Esophagus muscularis mucosa (tissue), 4 donors: ENCODE measurements at regions not wholly inside any gene's neighbourhood (a gene's known extent, or its start where the extent isn't known, plus 50 kb on each side); places are given as distances from the start of the nearest gene placed in this dataset.

Source experiments
- DNase-seq: peaks from one replicate; pipeline ENCODE4 v3.0.0-alpha.2; 2017; ENCODE audit errors: extremely low spot score
- H3K27ac ChIP-seq, 4 donors: fragments of 200-600 bp; sonication (generic); replicated peaks in 1 of 4; 1 replicate in 3 of 4; 2 replicates in 1 of 4; pipeline ENCODE4 v1.5.1; 2016 to 2019; ENCODE audit warnings: mild to moderate bottlenecking in 1 of 4
- H3K27me3 ChIP-seq, 4 donors: fragments of 200-600 bp; sonication (generic); one replicate each; pipeline versions ENCODE4 v1.5.1 to v1.6.0; 2016 to 2019
- H3K36me3 ChIP-seq, 4 donors: fragments of 200-600 bp; sonication (generic); one replicate each; pipeline ENCODE4 v1.5.1; 2016 to 2019
- H3K4me1 ChIP-seq, 4 donors: fragments of 200-600 bp; sonication (generic); one replicate each; pipeline ENCODE4 v1.5.1; 2016 to 2019
- H3K4me3 ChIP-seq, 4 donors: fragments of 200-600 bp; sonication (generic); 1 replicate in 2 of 4; 2 replicates in 2 of 4; pipeline ENCODE4 v1.5.1; 2016 to 2019; ENCODE audit warnings: mild to moderate bottlenecking in 4 of 4, moderate library complexity in 1 of 4
- H3K9me3 ChIP-seq, 4 donors: fragments of 200-600 bp; sonication (generic); 1 replicate in 3 of 4; 2 replicates in 1 of 4; pipeline ENCODE4 v1.5.1; 2016 to 2019
- EP300 ChIP-seq: sonication (generic); formaldehyde crosslinking; IDR thresholded peaks from one replicate; pipeline ENCODE4 v1.6.1; 2017; ENCODE audit warnings: antibody characterized with exemption
- POLR2A ChIP-seq: fragments of 450-650 bp; IDR thresholded peaks from one replicate; pipeline ENCODE4 v1.6.1; 2017; ENCODE audit warnings: antibody characterized with exemption, moderate library complexity, mild to moderate bottlenecking, low read depth
- POLR2AphosphoS5 ChIP-seq, 2 donors: sonication (generic); formaldehyde crosslinking; IDR thresholded peaks; one replicate each; pipeline ENCODE4 v1.6.1; 2017; ENCODE audit warnings: antibody characterized with exemption in 2 of 2
- WGBS: methylation state at CpG from one replicate; pipeline ENCODE4 v1.1.5; 2018; 5-methylcytosine and 5-hydroxymethylcytosine counted together
- intact Hi-C: fragments of 100-400 bp; cut with DNase I; formaldehyde crosslinking; loops from one replicate; pipeline ENCODE4 v1.15.1; 2023
- TF ChIP-seq, protein P1 (sequence below), 3 experiments: fragments of 200-600 bp in 2 of 3; fragments of 450-650 bp in 1 of 3; sonication (generic) in 2 of 3; IDR thresholded peaks; one replicate each; pipeline ENCODE4 v1.5.1; 2017 to 2019; ENCODE audit warnings: antibody characterized with exemption in 3 of 3, mild to moderate bottlenecking in 2 of 3, moderate library complexity in 1 of 3

GRCh38 chr10:2876032-2876431, 191.3 kb upstream of the PFKP start:
- 83% methylated on average over 2 of the region's 2 CpGs for WGBS
- Histone ChIP-seq H3K9me3 (no peaks in the 10 kb centered on the region), H3K4me3 (no peak overlapping the region), H3K27ac (no peak overlapping the region), H3K4me1 (no peaks in the 10 kb centered on the region), H3K27me3 (peaks cover 0 to 16% (median 0%) of the 10 kb centered on the region in 4 donors), H3K36me3 (no peaks in the 10 kb centered on the region)
- no peak for DNase-seq
- intact Hi-C loops, result no loop called here
- no peak for TF ChIP-seq EP300
- TF ChIP-seq, protein P1, sequence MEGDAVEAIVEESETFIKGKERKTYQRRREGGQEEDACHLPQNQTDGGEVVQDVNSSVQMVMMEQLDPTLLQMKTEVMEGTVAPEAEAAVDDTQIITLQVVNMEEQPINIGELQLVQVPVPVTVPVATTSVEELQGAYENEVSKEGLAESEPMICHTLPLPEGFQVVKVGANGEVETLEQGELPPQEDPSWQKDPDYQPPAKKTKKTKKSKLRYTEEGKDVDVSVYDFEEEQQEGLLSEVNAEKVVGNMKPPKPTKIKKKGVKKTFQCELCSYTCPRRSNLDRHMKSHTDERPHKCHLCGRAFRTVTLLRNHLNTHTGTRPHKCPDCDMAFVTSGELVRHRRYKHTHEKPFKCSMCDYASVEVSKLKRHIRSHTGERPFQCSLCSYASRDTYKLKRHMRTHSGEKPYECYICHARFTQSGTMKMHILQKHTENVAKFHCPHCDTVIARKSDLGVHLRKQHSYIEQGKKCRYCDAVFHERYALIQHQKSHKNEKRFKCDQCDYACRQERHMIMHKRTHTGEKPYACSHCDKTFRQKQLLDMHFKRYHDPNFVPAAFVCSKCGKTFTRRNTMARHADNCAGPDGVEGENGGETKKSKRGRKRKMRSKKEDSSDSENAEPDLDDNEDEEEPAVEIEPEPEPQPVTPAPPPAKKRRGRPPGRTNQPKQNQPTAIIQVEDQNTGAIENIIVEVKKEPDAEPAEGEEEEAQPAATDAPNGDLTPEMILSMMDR (IDR thresholded peaks at IDR 0.05), result no peak
- no peak for TF ChIP-seq POLR2AphosphoS5 (IDR thresholded peaks at IDR 0.05)
- no peak for TF ChIP-seq POLR2A

GRCh38 chr10:2874963-2875362, 192.4 kb upstream of the PFKP start:
- intact Hi-C loops, result no loop called here
- H3K4me3 ChIP-seq, result no peak overlapping the region
- H3K27ac ChIP-seq, result no peak overlapping the region
- 67% methylated on average over 6 of the region's 6 CpGs for WGBS
- peak; percentile 75 for DNase-seq
- no peaks in the 10 kb centered on the region for H3K36me3 ChIP-seq
- TF ChIP-seq, protein P1 (IDR thresholded peaks at IDR 0.05), result no peak
- no peak for TF ChIP-seq POLR2A
- no peak for TF ChIP-seq POLR2AphosphoS5 (IDR thresholded peaks at IDR 0.05)
- no peak for TF ChIP-seq EP300
- H3K27me3 ChIP-seq, result peaks cover 0 to 25% (median 0%) of the 10 kb centered on the region in 4 donors
- H3K4me1 ChIP-seq, result no peaks in the 10 kb centered on the region
- H3K9me3 ChIP-seq, result no peaks in the 10 kb centered on the region

DNA sequence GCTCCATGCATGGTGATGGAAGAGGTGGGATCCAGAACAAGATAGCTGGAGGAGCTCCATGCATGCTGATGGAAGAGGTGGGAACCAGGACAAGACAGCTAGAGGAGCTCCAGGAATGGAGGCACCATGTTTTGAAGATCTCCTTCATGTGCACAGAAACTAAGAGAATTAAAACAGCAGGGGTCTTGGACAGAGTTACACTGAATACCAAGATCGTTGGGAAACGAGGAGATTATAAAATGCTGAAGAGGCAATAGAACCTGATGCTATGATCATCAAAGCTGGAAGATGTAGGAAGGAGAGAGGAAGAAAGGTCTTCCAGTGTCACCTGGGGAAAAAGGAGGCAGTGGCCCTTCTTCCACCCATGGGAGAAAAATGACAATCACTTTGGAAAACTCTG, 193.6 kb upstream of the PFKP start:
- H3K27me3 ChIP-seq, result peaks cover 0 to 27% (median 0%) of the 10 kb centered on the region in 4 donors
- intact Hi-C loops, result no loop called here
- DNase-seq, result no peak

GRCh38 chr10:2871673-2872219, 195.6 kb upstream of the PFKP start:
- DNase-seq, result peak; percentile 47
- Histone ChIP-seq H3K27me3 (peaks cover 0 to 46% (median 0%) of the 10 kb centered on the region in 4 donors), H3K4me1 (no peaks in the 10 kb centered on the region), H3K4me3 (no peak overlapping the region), H3K27ac (no peak overlapping the region), H3K36me3 (no peaks in the 10 kb centered on the region), H3K9me3 (no peaks in the 10 kb centered on the region)
- TF ChIP-seq EP300 (no peak), POLR2A (no peak), POLR2AphosphoS5 (IDR thresholded peaks at IDR 0.05) (no peak)
- intact Hi-C loops, result no loop called here
- 96% methylated on average over 2 of the region's 2 CpGs for WGBS

More for the DNA sequence above, 193.6 kb upstream of the PFKP start:
- Histone ChIP-seq H3K27ac (no peak overlapping the region), H3K36me3 (no peaks in the 10 kb centered on the region), H3K4me3 (no peak overlapping the region), H3K4me1 (no peaks in the 10 kb centered on the region), H3K9me3 (no peaks in the 10 kb centered on the region)
- TF ChIP-seq POLR2A (no peak), POLR2AphosphoS5 (IDR thresholded peaks at IDR 0.05) (no peak), EP300 (no peak)
- TF ChIP-seq, protein P1 (IDR thresholded peaks at IDR 0.05), result no peak
- WGBS, result 82% methylated on average over 2 of the region's 2 CpGs

DNA sequence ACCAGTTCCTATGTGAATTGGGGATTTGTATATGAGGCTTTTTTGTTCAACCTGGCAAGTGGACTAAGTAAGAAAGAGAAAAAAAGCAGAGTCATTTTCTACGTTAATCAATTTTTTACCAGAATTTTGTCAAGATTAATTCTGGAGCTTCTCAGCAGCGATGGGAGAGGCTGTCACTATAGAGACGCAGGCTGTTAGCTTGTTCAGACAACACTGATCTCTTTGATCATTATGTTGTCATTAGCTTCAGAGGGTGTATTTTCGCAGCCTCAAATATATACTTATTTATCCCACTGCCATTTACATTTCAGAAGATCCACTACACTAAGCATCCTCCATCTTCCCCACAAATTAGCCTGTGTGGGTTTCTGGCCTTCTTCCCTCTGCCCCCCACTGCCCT, 196.7 kb upstream of the PFKP start:
- Histone ChIP-seq H3K4me1 (no peaks in the 10 kb centered on the region), H3K27ac (no peak overlapping the region), H3K9me3 (no peaks in the 10 kb centered on the region), H3K27me3 (peaks cover 0 to 52% (median 0%) of the 10 kb centered on the region in 4 donors), H3K36me3 (no peaks in the 10 kb centered on the region), H3K4me3 (no peak overlapping the region)
- intact Hi-C loops, result no loop called here
- DNase-seq, result peak; percentile 62
- TF ChIP-seq, protein P1 (IDR thresholded peaks at IDR 0.05), result no peak
- no peak for TF ChIP-seq POLR2AphosphoS5 (IDR thresholded peaks at IDR 0.05)
- no peak for TF ChIP-seq EP300
- WGBS, result 73% methylated on average over 4 of the region's 4 CpGs
